ENCODE measurements at regions not wholly inside any gene's neighbourhood (a gene's known extent, or its start where the extent isn't known, plus 50 kb on each side); places are given as distances from the start of the nearest gene placed in this dataset.

GRCh38 chr2:146189541-146189940, 1655.3 kb upstream of the ACVR2A start:
- Mint-ChIP-seq H3K36me3 (ENCODE audit: low read depth) (no peaks in the 10 kb centered on the region), H3K4me1 (no peaks in the 10 kb centered on the region), H3K4me3 (no peak overlapping the region), H3K9me3 (no peaks in the 10 kb centered on the region), H3K27me3 (no peaks in the 10 kb centered on the region), H3K27ac (no peak overlapping the region)
- no peak for DNase-seq
- intact Hi-C loops (cut with micrococcal nuclease), result no loop called here

GRCh38 chr2:146173934-146174333, 1654.0 kb upstream of the ZEB2 start:
- Mint-ChIP-seq H3K36me3 (ENCODE audit: low read depth) (no peaks in the 10 kb centered on the region), H3K4me1 (no peaks in the 10 kb centered on the region), H3K4me3 (no peak overlapping the region), H3K27me3 (no peaks in the 10 kb centered on the region), H3K9me3 (no peaks in the 10 kb centered on the region), H3K27ac (no peak overlapping the region)
- intact Hi-C loops (cut with micrococcal nuclease), result no loop called here
- no peak for DNase-seq

- Mint-ChIP-seq H3K9me3 (no peaks in the 10 kb centered on the region), H3K27me3 (no peaks in the 10 kb centered on the region), H3K4me1 (no peaks in the 10 kb centered on the region), H3K36me3 (ENCODE audit: low read depth) (no peaks in the 10 kb centered on the region), H3K4me3 (no peak overlapping the region), H3K27ac (no peak overlapping the region)
- intact Hi-C loops (cut with micrococcal nuclease), result no loop called here
- DNase-seq, result no peak
These were observed 1641.5 kb upstream of the ZEB2 start for GRCh38 chr2:146161256-146161882.

GRCh38 chr2:146158072-146158674, 1638.3 kb upstream of the ZEB2 start:
- DNase-seq, result no peak
- Mint-ChIP-seq H3K36me3 (ENCODE audit: low read depth) (no peaks in the 10 kb centered on the region), H3K9me3 (no peaks in the 10 kb centered on the region), H3K27me3 (no peaks in the 10 kb centered on the region), H3K4me1 (no peaks in the 10 kb centered on the region), H3K4me3 (no peak overlapping the region), H3K27ac (no peak overlapping the region)
- intact Hi-C loops (cut with micrococcal nuclease), result no loop called here

- no peaks in the 10 kb centered on the region for H3K36me3 Mint-ChIP-seq (ENCODE audit: low read depth)
- H3K4me1 Mint-ChIP-seq, result no peaks in the 10 kb centered on the region
- H3K27ac Mint-ChIP-seq, result no peak overlapping the region
- intact Hi-C loops (cut with micrococcal nuclease), result no loop called here
- H3K27me3 Mint-ChIP-seq, result no peaks in the 10 kb centered on the region
- H3K4me3 Mint-ChIP-seq, result no peak overlapping the region
- H3K9me3 Mint-ChIP-seq, result no peaks in the 10 kb centered on the region
- DNase-seq, result no peak
These were observed 1627.6 kb upstream of the ZEB2 start for GRCh38 chr2:146147448-146148012.

- no peak overlapping the region for H3K27ac Mint-ChIP-seq
- H3K4me1 Mint-ChIP-seq, result no peaks in the 10 kb centered on the region
- no peak for DNase-seq
- H3K36me3 Mint-ChIP-seq (ENCODE audit: low read depth), result no peaks in the 10 kb centered on the region
- no peak overlapping the region for H3K4me3 Mint-ChIP-seq
- no peaks in the 10 kb centered on the region for H3K9me3 Mint-ChIP-seq
- intact Hi-C loops (cut with micrococcal nuclease), result no loop called here
- no peaks in the 10 kb centered on the region for H3K27me3 Mint-ChIP-seq
These were observed 1624.1 kb upstream of the ZEB2 start for GRCh38 chr2:146143971-146144370.

- no peak overlapping the region for H3K27ac Mint-ChIP-seq
These were observed 1618.9 kb upstream of the ZEB2 start for GRCh38 chr2:146138820-146139219.

GRCh38 chr2:146135245-146135644, 1615.3 kb upstream of the ZEB2 start:
- intact Hi-C loops (cut with micrococcal nuclease), result no loop called here
- H3K4me3 Mint-ChIP-seq, result no peak overlapping the region
- no peaks in the 10 kb centered on the region for H3K27me3 Mint-ChIP-seq
- H3K36me3 Mint-ChIP-seq (ENCODE audit: low read depth), result no peaks in the 10 kb centered on the region
- no peaks in the 10 kb centered on the region for H3K4me1 Mint-ChIP-seq
- DNase-seq, result no peak
- no peak overlapping the region for H3K27ac Mint-ChIP-seq
- H3K9me3 Mint-ChIP-seq, result no peaks in the 10 kb centered on the region

More at GRCh38 chr2:146138820-146139219, 1618.9 kb upstream of the ZEB2 start:
- no peak for DNase-seq
- Mint-ChIP-seq H3K27me3 (no peaks in the 10 kb centered on the region), H3K4me1 (no peaks in the 10 kb centered on the region), H3K36me3 (ENCODE audit: low read depth) (no peaks in the 10 kb centered on the region), H3K4me3 (no peak overlapping the region), H3K9me3 (no peaks in the 10 kb centered on the region)
- intact Hi-C loops (cut with micrococcal nuclease), result no loop called here

- intact Hi-C loops (cut with micrococcal nuclease), result no loop called here
- Mint-ChIP-seq H3K27ac (no peak overlapping the region), H3K27me3 (no peaks in the 10 kb centered on the region), H3K36me3 (ENCODE audit: low read depth) (no peaks in the 10 kb centered on the region), H3K4me3 (no peak overlapping the region), H3K4me1 (no peaks in the 10 kb centered on the region), H3K9me3 (no peaks in the 10 kb centered on the region)
- no peak for DNase-seq
These were observed 1611.9 kb upstream of the ZEB2 start for GRCh38 chr2:146131785-146132184.

GRCh38 chr2:146131048-146131447, 1611.1 kb upstream of the ZEB2 start:
- intact Hi-C loops (cut with micrococcal nuclease), result no loop called here
- Mint-ChIP-seq H3K27ac (no peak overlapping the region), H3K4me1 (no peaks in the 10 kb centered on the region), H3K27me3 (no peaks in the 10 kb centered on the region), H3K9me3 (no peaks in the 10 kb centered on the region), H3K4me3 (no peak overlapping the region), H3K36me3 (ENCODE audit: low read depth) (no peaks in the 10 kb centered on the region)
- no peak for DNase-seq

GRCh38 chr2:146130290-146130689, 1610.4 kb upstream of the ZEB2 start:
- no peak for DNase-seq
- intact Hi-C loops (cut with micrococcal nuclease), result no loop called here
- H3K4me1 Mint-ChIP-seq, result no peaks in the 10 kb centered on the region
- H3K27me3 Mint-ChIP-seq, result no peaks in the 10 kb centered on the region
- H3K9me3 Mint-ChIP-seq, result no peaks in the 10 kb centered on the region
- no peak overlapping the region for H3K4me3 Mint-ChIP-seq
- H3K27ac Mint-ChIP-seq, result no peak overlapping the region
- H3K36me3 Mint-ChIP-seq (ENCODE audit: low read depth), result no peaks in the 10 kb centered on the region

GRCh38 chr2:146129231-146129630, 1609.3 kb upstream of the ZEB2 start:
- H3K4me1 Mint-ChIP-seq, result no peaks in the 10 kb centered on the region
- no peak overlapping the region for H3K27ac Mint-ChIP-seq
- H3K27me3 Mint-ChIP-seq, result no peaks in the 10 kb centered on the region
- no peaks in the 10 kb centered on the region for H3K36me3 Mint-ChIP-seq (ENCODE audit: low read depth)
- intact Hi-C loops (cut with micrococcal nuclease), result no loop called here
- no peaks in the 10 kb centered on the region for H3K9me3 Mint-ChIP-seq
- no peak for DNase-seq
- H3K4me3 Mint-ChIP-seq, result no peak overlapping the region

- no peak overlapping the region for H3K4me3 Mint-ChIP-seq
- peaks cover 2% of the 10 kb centered on the region for H3K9me3 Mint-ChIP-seq
- no peak overlapping the region for H3K27ac Mint-ChIP-seq
- intact Hi-C loops (cut with micrococcal nuclease), result no loop called here
- no peaks in the 10 kb centered on the region for H3K27me3 Mint-ChIP-seq
- no peak for DNase-seq
- H3K4me1 Mint-ChIP-seq, result no peaks in the 10 kb centered on the region
- no peaks in the 10 kb centered on the region for H3K36me3 Mint-ChIP-seq (ENCODE audit: low read depth)
These were observed 1608.3 kb upstream of the ZEB2 start for GRCh38 chr2:146128216-146128615.

- H3K4me1 Mint-ChIP-seq, result no peaks in the 10 kb centered on the region
- no peaks in the 10 kb centered on the region for H3K27me3 Mint-ChIP-seq
- H3K4me3 Mint-ChIP-seq, result no peak overlapping the region
These were observed 1605.6 kb upstream of the ZEB2 start for GRCh38 chr2:146125551-146125950.

GRCh38 chr2:146124741-146125140, 1604.8 kb upstream of the ZEB2 start:
- H3K36me3 Mint-ChIP-seq (ENCODE audit: low read depth), result no peaks in the 10 kb centered on the region
- no peaks in the 10 kb centered on the region for H3K27me3 Mint-ChIP-seq
- intact Hi-C loops (cut with micrococcal nuclease), result no loop called here
- H3K27ac Mint-ChIP-seq, result no peak overlapping the region
- no peak for DNase-seq
- H3K4me1 Mint-ChIP-seq, result no peaks in the 10 kb centered on the region
- H3K4me3 Mint-ChIP-seq, result no peak overlapping the region
- H3K9me3 Mint-ChIP-seq, result peaks cover 4% of the 10 kb centered on the region

More at GRCh38 chr2:146125551-146125950, 1605.6 kb upstream of the ZEB2 start:
- DNase-seq, result no peak
- Mint-ChIP-seq H3K36me3 (ENCODE audit: low read depth) (no peaks in the 10 kb centered on the region), H3K27ac (no peak overlapping the region), H3K9me3 (peaks cover 4% of the 10 kb centered on the region)
- intact Hi-C loops (cut with micrococcal nuclease), result no loop called here
